ENCODE measurements at regions not wholly inside any gene's neighbourhood (a gene's known extent, or its start where the extent isn't known, plus 50 kb on each side); places are given as distances from the start of the nearest gene placed in this dataset.

DNA sequence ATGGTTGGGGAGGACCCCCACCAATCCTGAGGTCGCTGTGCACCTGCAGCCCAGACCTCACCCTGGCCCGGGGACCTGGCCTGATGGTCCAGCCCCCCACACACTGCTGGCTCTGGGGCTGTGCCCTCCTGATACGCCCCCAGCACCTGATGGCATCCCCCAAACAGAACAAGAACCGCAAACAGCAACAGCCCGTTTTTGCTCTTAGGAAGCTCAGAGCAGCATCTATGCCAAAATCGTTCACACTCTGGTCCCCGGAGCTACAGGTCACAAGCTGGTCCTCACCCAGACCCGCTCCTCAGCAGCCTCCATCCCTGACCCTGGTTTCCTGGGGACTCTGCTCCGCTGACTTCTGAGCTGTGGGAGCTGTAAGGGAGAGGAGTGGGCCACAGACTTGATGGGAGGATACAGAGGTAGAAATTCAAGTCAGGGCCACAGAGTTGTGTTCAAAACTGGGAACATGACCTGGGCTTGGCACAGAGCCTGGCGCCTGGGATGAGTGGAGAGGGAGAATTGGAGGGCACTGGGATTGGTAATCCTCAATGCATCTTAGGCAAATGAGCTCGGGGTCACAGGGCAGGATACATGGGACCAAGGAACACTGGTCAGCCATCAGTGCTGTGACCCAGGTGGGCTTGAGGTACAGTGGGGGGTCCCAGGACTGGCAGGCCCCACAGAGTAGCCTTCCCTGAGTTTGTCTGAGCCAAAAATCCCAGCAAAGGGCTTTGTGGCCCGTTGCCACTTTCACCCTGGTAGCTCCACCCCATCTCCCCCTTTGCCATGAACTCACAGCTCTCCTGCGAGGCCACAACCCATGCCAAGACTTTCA, 170.9 kb upstream of the RTL1 start:
- Histone ChIP-seq H3K9me3 (ENCODE audit: insufficient read depth, low read depth, low read length) (no peaks in the 10 kb centered on the region), H3K36me3 (ENCODE audit: insufficient read depth, low read length) (no peaks in the 10 kb centered on the region), H3K4me3 (ENCODE audit: low read length) (no peak overlapping the region), H3K27me3 (ENCODE audit: insufficient read depth, low read length) (peaks cover 29% of the 10 kb centered on the region), H3K4me1 (ENCODE audit: insufficient read depth, low read length) (peaks cover 30% of the 10 kb centered on the region), H3K9ac (ENCODE audit: low read depth, low read length) (no peak overlapping the region), H3K27ac (ENCODE audit: low read depth, low read length) (no peak overlapping the region)
- 92% methylated on average over 13 of the region's 13 CpGs for WGBS

DNA sequence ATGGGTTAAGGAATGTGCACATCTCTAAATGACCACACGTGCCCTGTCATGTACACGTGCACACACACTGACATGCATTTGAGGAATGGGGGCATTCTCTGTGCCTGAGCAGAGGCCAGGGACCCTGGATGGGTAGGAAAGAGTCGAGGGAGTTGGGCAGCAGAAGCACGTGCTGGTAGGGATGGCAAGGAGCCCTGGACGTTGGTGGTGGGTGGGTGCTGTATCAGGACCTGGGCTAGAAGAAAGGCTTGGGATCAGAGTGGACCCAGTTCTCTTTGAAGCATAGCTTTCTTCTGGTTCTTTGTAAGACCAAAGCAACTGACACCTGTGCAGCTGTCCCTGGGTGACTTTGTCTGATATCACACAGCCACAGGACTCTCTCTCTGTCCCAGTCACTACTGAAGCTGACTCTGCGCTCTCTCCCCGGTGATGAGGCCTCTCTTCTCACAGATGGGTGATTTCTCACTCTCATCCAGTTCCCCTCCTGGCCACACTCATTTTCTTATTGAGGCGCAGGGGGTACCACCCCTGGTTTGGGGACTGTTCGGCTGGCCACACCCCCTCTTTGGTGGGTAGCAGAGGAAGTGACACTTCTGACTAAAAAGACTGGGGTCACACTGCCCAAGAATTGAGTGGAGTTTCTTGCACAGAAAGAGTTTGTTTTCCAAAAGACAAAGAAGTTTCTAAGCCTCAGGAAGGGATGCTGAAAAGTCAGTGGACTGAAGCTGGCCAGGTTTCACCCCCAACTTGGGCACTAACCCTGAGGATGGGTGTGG, 171.7 kb upstream of the RTL1 start:
- no peak overlapping the region for H3K9ac ChIP-seq (ENCODE audit: low read depth, low read length)
- 89% methylated on average over 9 of the region's 9 CpGs for WGBS
- H3K27ac ChIP-seq (ENCODE audit: low read depth, low read length): no peak overlapping the region
- peaks cover 30% of the 10 kb centered on the region for H3K4me1 ChIP-seq (ENCODE audit: insufficient read depth, low read length)
- peaks cover 29% of the 10 kb centered on the region for H3K27me3 ChIP-seq (ENCODE audit: insufficient read depth, low read length)
- no peak overlapping the region for H3K4me3 ChIP-seq (ENCODE audit: low read length)
- no peaks in the 10 kb centered on the region for H3K9me3 ChIP-seq (ENCODE audit: insufficient read depth, low read depth, low read length)
- H3K36me3 ChIP-seq (ENCODE audit: insufficient read depth, low read length): no peaks in the 10 kb centered on the region

DNA sequence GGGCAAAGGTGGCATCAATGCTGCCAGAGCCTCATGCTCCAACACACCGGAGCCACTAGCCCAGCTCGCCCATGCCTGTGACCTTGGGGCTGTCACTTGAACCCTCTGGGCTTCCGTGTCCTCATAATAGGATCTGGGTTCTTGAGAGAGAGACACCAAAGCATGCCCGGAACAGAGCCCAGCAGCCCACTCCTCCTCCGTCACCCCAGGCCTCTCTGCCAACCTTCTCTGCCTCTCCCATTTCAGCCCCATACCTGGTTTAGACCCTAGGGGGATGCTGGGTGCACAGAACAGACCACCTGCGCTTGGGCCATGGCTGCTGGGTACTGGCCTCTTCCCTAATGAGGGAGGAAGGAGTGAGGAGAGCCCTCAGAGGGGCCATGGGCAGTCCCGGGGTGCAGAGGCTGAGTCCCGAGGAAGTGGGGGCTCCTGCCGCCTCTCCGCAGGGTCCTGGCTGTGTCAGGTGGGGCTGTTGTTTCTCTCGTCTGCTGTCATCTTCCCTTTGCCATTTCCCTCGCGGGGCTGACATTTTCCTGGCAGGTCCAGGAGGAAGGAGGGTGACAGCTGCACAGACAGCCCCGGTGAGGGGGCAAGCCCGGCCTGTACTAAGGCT, 172.4 kb upstream of the RTL1 start:
- WGBS: 80% methylated on average over 15 of the region's 15 CpGs
- H3K27ac ChIP-seq (ENCODE audit: low read depth, low read length): no peak overlapping the region

GRCh38 chr14:101076451-101077198, 173.1 kb upstream of the RTL1 start:
- no peak overlapping the region for H3K27ac ChIP-seq (ENCODE audit: low read depth, low read length)
- 76% methylated on average over 29 of the region's 29 CpGs for WGBS
- H3K9me3 ChIP-seq (ENCODE audit: insufficient read depth, low read depth, low read length): no peaks in the 10 kb centered on the region

More for the DNA sequence above, 172.4 kb upstream of the RTL1 start:
- no peaks in the 10 kb centered on the region for H3K9me3 ChIP-seq (ENCODE audit: insufficient read depth, low read depth, low read length)
- H3K4me1 ChIP-seq (ENCODE audit: insufficient read depth, low read length): peaks cover 30% of the 10 kb centered on the region
- no peaks in the 10 kb centered on the region for H3K36me3 ChIP-seq (ENCODE audit: insufficient read depth, low read length)
- H3K27me3 ChIP-seq (ENCODE audit: insufficient read depth, low read length): peaks cover 29% of the 10 kb centered on the region
- H3K9ac ChIP-seq (ENCODE audit: low read depth, low read length): no peak overlapping the region
- no peak overlapping the region for H3K4me3 ChIP-seq (ENCODE audit: low read length)

DNA sequence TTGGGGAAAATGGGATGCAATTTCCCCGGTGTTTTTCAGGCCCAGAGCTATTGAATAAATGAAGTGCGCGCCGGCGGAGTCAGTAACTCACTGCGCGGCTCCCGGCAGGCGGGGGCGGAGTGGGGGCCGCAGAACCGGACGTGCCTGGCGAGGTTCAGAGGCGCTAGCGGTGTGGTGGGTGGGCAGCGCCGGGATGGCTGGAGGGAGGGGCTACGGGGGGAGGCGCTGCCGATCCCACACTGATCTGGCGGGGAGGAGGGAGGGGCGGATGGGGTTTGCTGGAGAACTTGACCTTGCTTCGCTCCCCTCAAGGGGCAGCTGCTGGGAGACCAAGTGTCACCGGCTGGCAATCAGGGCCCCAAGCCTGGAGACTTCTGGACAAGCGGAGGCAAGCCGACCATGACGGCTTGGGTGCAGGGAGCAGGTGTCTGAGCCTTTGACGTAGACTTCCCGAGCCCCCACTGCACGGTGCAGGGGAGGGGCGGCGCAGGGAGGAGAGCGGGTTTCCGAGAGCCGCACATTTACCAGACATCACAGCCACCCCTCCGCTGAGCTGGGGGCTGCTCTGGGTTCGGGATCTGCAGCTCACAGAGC, 174.1 kb upstream of the RTL1 start:
- 9% methylated on average over 38 of the region's 38 CpGs for WGBS
- Histone ChIP-seq H3K9me3 (ENCODE audit: insufficient read depth, low read depth, low read length) (no peaks in the 10 kb centered on the region), H3K27me3 (ENCODE audit: insufficient read depth, low read length) (peaks cover 29% of the 10 kb centered on the region), H3K9ac (ENCODE audit: low read depth, low read length) (no peak overlapping the region), H3K27ac (ENCODE audit: low read depth, low read length) (no peak overlapping the region), H3K4me3 (ENCODE audit: low read length) (peak overlapping the region; percentile 50), H3K4me1 (ENCODE audit: insufficient read depth, low read length) (peaks cover 18% of the 10 kb centered on the region), H3K36me3 (ENCODE audit: insufficient read depth, low read length) (no peaks in the 10 kb centered on the region)

More at GRCh38 chr14:101076451-101077198, 173.1 kb upstream of the RTL1 start:
- H3K27me3 ChIP-seq (ENCODE audit: insufficient read depth, low read length): peaks cover 29% of the 10 kb centered on the region
- H3K36me3 ChIP-seq (ENCODE audit: insufficient read depth, low read length): no peaks in the 10 kb centered on the region
- no peak overlapping the region for H3K9ac ChIP-seq (ENCODE audit: low read depth, low read length)
- peak overlapping the region; percentile 50 for H3K4me3 ChIP-seq (ENCODE audit: low read length)
- H3K4me1 ChIP-seq (ENCODE audit: insufficient read depth, low read length): peaks cover 26% of the 10 kb centered on the region

- Histone ChIP-seq H3K4me3 (ENCODE audit: low read length) (peak overlapping the region; percentile 50; the same call in 1 of the 2 replicates), H3K4me1 (ENCODE audit: insufficient read depth, low read length) (peaks cover 12% of the 10 kb centered on the region), H3K36me3 (ENCODE audit: insufficient read depth, low read length) (no peaks in the 10 kb centered on the region), H3K27me3 (ENCODE audit: insufficient read depth, low read length) (peaks cover 29% of the 10 kb centered on the region), H3K9ac (ENCODE audit: low read depth, low read length) (no peak overlapping the region), H3K27ac (ENCODE audit: low read depth, low read length) (no peak overlapping the region), H3K9me3 (ENCODE audit: insufficient read depth, low read depth, low read length) (no peaks in the 10 kb centered on the region)
- 89% methylated on average over 8 of the region's 8 CpGs for WGBS
Observed at GRCh38 chr14:101078170-101078891, 174.8 kb upstream of the RTL1 start.

GRCh38 chr14:101078892-101079221, 175.3 kb upstream of the RTL1 start:
- Histone ChIP-seq H3K4me1 (ENCODE audit: insufficient read depth, low read length) (peaks cover 8% of the 10 kb centered on the region), H3K27ac (ENCODE audit: low read depth, low read length) (no peak overlapping the region), H3K9me3 (ENCODE audit: insufficient read depth, low read depth, low read length) (no peaks in the 10 kb centered on the region), H3K4me3 (ENCODE audit: low read length) (no peak overlapping the region), H3K9ac (ENCODE audit: low read depth, low read length) (no peak overlapping the region), H3K36me3 (ENCODE audit: insufficient read depth, low read length) (no peaks in the 10 kb centered on the region), H3K27me3 (ENCODE audit: insufficient read depth, low read length) (peaks cover 29% of the 10 kb centered on the region)
- 87% methylated on average over 5 of the region's 9 CpGs for WGBS

GRCh38 chr14:101080922-101081593, 177.5 kb upstream of the RTL1 start:
- no peak overlapping the region for H3K9ac ChIP-seq (ENCODE audit: low read depth, low read length)
- no peaks in the 10 kb centered on the region for H3K36me3 ChIP-seq (ENCODE audit: insufficient read depth, low read length)
- peaks cover 7% of the 10 kb centered on the region; the same call in 1 of the 2 replicates for H3K4me1 ChIP-seq (ENCODE audit: insufficient read depth, low read length)
- peaks cover 26% of the 10 kb centered on the region for H3K27me3 ChIP-seq (ENCODE audit: insufficient read depth, low read length)
- no peak overlapping the region for H3K27ac ChIP-seq (ENCODE audit: low read depth, low read length)
- H3K9me3 ChIP-seq (ENCODE audit: insufficient read depth, low read depth, low read length): no peaks in the 10 kb centered on the region
- 88% methylated on average over 2 of the region's 2 CpGs for WGBS
- no peak overlapping the region for H3K4me3 ChIP-seq (ENCODE audit: low read length)

GRCh38 chr14:101082036-101082435, 178.5 kb upstream of the RTL1 start:
- peaks cover 18% of the 10 kb centered on the region for H3K27me3 ChIP-seq (ENCODE audit: insufficient read depth, low read length)
- H3K4me3 ChIP-seq (ENCODE audit: low read length): no peak overlapping the region
- peaks cover under 1% of the 10 kb centered on the region; the same call in 1 of the 2 replicates for H3K4me1 ChIP-seq (ENCODE audit: insufficient read depth, low read length)
- H3K36me3 ChIP-seq (ENCODE audit: insufficient read depth, low read length): no peaks in the 10 kb centered on the region
- no peak overlapping the region for H3K27ac ChIP-seq (ENCODE audit: low read depth, low read length)
- 73% methylated on average over 9 of the region's 10 CpGs for WGBS
- H3K9me3 ChIP-seq (ENCODE audit: insufficient read depth, low read depth, low read length): no peaks in the 10 kb centered on the region
- no peak overlapping the region for H3K9ac ChIP-seq (ENCODE audit: low read depth, low read length)
